Prostate gland (tissue), 2 donors: ENCODE measurements at regions not wholly inside any gene's neighbourhood (a gene's known extent, or its start where the extent isn't known, plus 50 kb on each side); places are given as distances from the start of the nearest gene placed in this dataset.

Experiments
- DNase-seq: peaks from one replicate; pipeline ENCODE4 v3.0.0-alpha.2; 2019; ENCODE audit warnings: low spot score
- H3K27ac ChIP-seq, 2 donors: fragments of 200-600 bp; sonication (generic); 2 replicates each; pipeline ENCODE4 v1.5.1; 2017 to 2019
- H3K27me3 ChIP-seq: fragments of 200-600 bp; sonication (generic); replicated peaks from 2 replicates; pipeline ENCODE4 v1.5.1; 2019; ENCODE audit not compliant: insufficient read depth
- H3K36me3 ChIP-seq, 2 donors: fragments of 200-600 bp; sonication (generic); 1 replicate in 1 of 2; 2 replicates in 1 of 2; pipeline versions ENCODE4 v1.5.1 to v1.8.1; 2017 to 2019
- H3K4me1 ChIP-seq: fragments of 200-600 bp; sonication (generic); replicated peaks from 2 replicates; pipeline ENCODE4 v1.5.1; 2019
- H3K4me3 ChIP-seq, 2 donors: fragments of 200-600 bp; sonication (generic); 2 replicates each; pipeline ENCODE4 v1.5.1; 2017 to 2019
- H3K9me3 ChIP-seq: fragments of 200-600 bp; sonication (generic); 2 replicates; pipeline ENCODE4 v1.5.1; 2017
- CTCF ChIP-seq, 4 experiments: fragments of 200-600 bp in 2 of 4; fragments of 450-650 bp in 2 of 4; sonication (generic) in 2 of 4; IDR thresholded peaks; 1 replicate in 3 of 4; 2 replicates in 1 of 4; pipeline ENCODE4 v1.5.1; 2016 to 2019; ENCODE audit warnings: antibody characterized with exemption in 4 of 4, mild to moderate bottlenecking in 2 of 4, moderate library complexity in 2 of 4
- POLR2A ChIP-seq: fragments of 450-650 bp; IDR thresholded peaks from one replicate; pipeline ENCODE4 v1.6.1; 2016; ENCODE audit warnings: antibody characterized with exemption, mild to moderate bottlenecking
- POLR2AphosphoS5 ChIP-seq: sonication (generic); formaldehyde crosslinking; IDR thresholded peaks from one replicate; pipeline ENCODE4 v1.6.1; 2017; ENCODE audit warnings: antibody characterized with exemption
- WGBS: methylation state at CpG from one replicate; pipeline ENCODE4 v1.1.5; 2018; 5-methylcytosine and 5-hydroxymethylcytosine counted together
- intact Hi-C: fragments of 100-400 bp; cut with DNase I; formaldehyde crosslinking; loops from one replicate; pipeline ENCODE4 v1.14.2; 2022

- 89% methylated on average over 5 of the region's 5 CpGs for WGBS
- DNase-seq: no peak
- TF ChIP-seq CTCF (IDR thresholded peaks at IDR 0.05) (no peak), POLR2AphosphoS5 (no peak), POLR2A (no peak)
- H3K4me1 ChIP-seq: no peaks in the 10 kb centered on the region
- H3K9me3 ChIP-seq: no peaks in the 10 kb centered on the region
- intact Hi-C loops: no loop called here
- no peak overlapping the region for H3K27ac ChIP-seq
- H3K36me3 ChIP-seq: no peaks in the 10 kb centered on the region
- H3K4me3 ChIP-seq: no peak overlapping the region
- H3K27me3 ChIP-seq: no peaks in the 10 kb centered on the region
These were observed 475.1 kb upstream of the CNTN5 start for GRCh38 chr11:98545544-98546175.

GRCh38 chr11:98549571-98549970 lies 471.2 kb upstream of the CNTN5 start:
- H3K36me3 ChIP-seq: no peaks in the 10 kb centered on the region
- intact Hi-C loops: no loop called here
- no peaks in the 10 kb centered on the region for H3K4me1 ChIP-seq
- no peaks in the 10 kb centered on the region for H3K27me3 ChIP-seq
- WGBS: 88% methylated on average over 3 of the region's 3 CpGs
- no peak overlapping the region for H3K4me3 ChIP-seq
- no peak overlapping the region for H3K27ac ChIP-seq
- no peak for TF ChIP-seq POLR2A
- no peak for TF ChIP-seq CTCF (IDR thresholded peaks at IDR 0.05)
- no peak for TF ChIP-seq POLR2AphosphoS5
- H3K9me3 ChIP-seq: no peaks in the 10 kb centered on the region
- no peak for DNase-seq

- intact Hi-C loops: no loop called here
These were observed 460.8 kb upstream of the CNTN5 start for GRCh38 chr11:98559961-98560360.

GRCh38 chr11:98561252-98561651 lies 459.5 kb upstream of the CNTN5 start:
- Histone ChIP-seq H3K36me3 (no peaks in the 10 kb centered on the region), H3K27me3 (no peaks in the 10 kb centered on the region), H3K4me3 (no peak overlapping the region), H3K27ac (no peak overlapping the region), H3K4me1 (no peaks in the 10 kb centered on the region), H3K9me3 (no peaks in the 10 kb centered on the region)
- TF ChIP-seq CTCF (IDR thresholded peaks at IDR 0.05) (no peak), POLR2A (no peak), POLR2AphosphoS5 (no peak)
- intact Hi-C loops: no loop called here
- no peak for DNase-seq
- 52% methylated on average over 4 of the region's 4 CpGs for WGBS

More at GRCh38 chr11:98559961-98560360, 460.8 kb upstream of the CNTN5 start:
- TF ChIP-seq POLR2A (no peak), CTCF (IDR thresholded peaks at IDR 0.05) (no peak), POLR2AphosphoS5 (no peak)
- Histone ChIP-seq H3K4me3 (no peak overlapping the region), H3K27ac (no peak overlapping the region), H3K9me3 (no peaks in the 10 kb centered on the region), H3K4me1 (no peaks in the 10 kb centered on the region), H3K36me3 (no peaks in the 10 kb centered on the region), H3K27me3 (no peaks in the 10 kb centered on the region)
- no peak for DNase-seq

GRCh38 chr11:98561877-98562395 lies 458.8 kb upstream of the CNTN5 start:
- TF ChIP-seq POLR2AphosphoS5: no peak
- no peak for TF ChIP-seq POLR2A
- TF ChIP-seq CTCF (IDR thresholded peaks at IDR 0.05): no peak
- no peaks in the 10 kb centered on the region for H3K27me3 ChIP-seq
- H3K4me3 ChIP-seq: no peak overlapping the region
- intact Hi-C loops: no loop called here
- no peak for DNase-seq
- H3K9me3 ChIP-seq: no peaks in the 10 kb centered on the region
- no peaks in the 10 kb centered on the region for H3K36me3 ChIP-seq
- no peaks in the 10 kb centered on the region for H3K4me1 ChIP-seq
- no peak overlapping the region for H3K27ac ChIP-seq
